OCI-LY7 (cell line): ENCODE measurements at regions not wholly inside any gene's neighbourhood (a gene's known extent, or its start where the extent isn't known, plus 50 kb on each side); places are given as distances from the start of the nearest gene placed in this dataset.

Experiments
- BruUV-seq: library from RNA; stranded (reverse); fragments of 400-500 nt; replicated peaks from 2 replicates; lab custom pipeline; 2021; lab: Mats Ljungman, UMichigan
- CTCF ChIA-PET: fragments of 300-600 bp; sonication (Branson Sonifier 250); formaldehyde crosslinking; loops from one replicate; lab custom pipeline; 2022; ENCODE audit warnings: antibody characterized with exemption; ENCODE audit not compliant: unreplicated experiment; lab: Charles Lee
- POLR2A ChIA-PET: fragments of 300-600 bp; sonication (Branson Sonifier 250); formaldehyde crosslinking; loops from one replicate; lab custom pipeline; 2022; ENCODE audit warnings: antibody characterized with exemption; lab: Charles Lee
- DNase-seq: peaks from one replicate; pipeline ENCODE4 v3.0.0-alpha.2; 2015; ENCODE audit warnings: low spot score
- H2AFZ ChIP-seq: fragments of 200-600 bp; sonication (generic), shearing (Covaris generic); 2 replicates; pipeline ENCODE4 v1.6.1; 2014; ENCODE audit warnings: mild to moderate bottlenecking, antibody characterized with exemption, low read length, moderate library complexity
- H3K27ac ChIP-seq: fragments of 200-600 bp; sonication (generic); 2 replicates; pipeline ENCODE4 v1.5.1; 2014; ENCODE audit warnings: mixed run types, low read depth, mild to moderate bottlenecking, moderate library complexity, low read length, inconsistent platforms; ENCODE audit not compliant: poor library complexity, severe bottlenecking
- H3K36me3 ChIP-seq: fragments of 200-600 bp; sonication (generic); 2 replicates; pipeline ENCODE4 v1.6.1; 2014; ENCODE audit warnings: mild to moderate bottlenecking, antibody characterized with exemption, low read length, moderate library complexity, mixed read lengths; ENCODE audit not compliant: insufficient read depth
- H3K4me1 ChIP-seq: fragments of 200-600 bp; sonication (generic); 2 replicates; pipeline ENCODE4 v1.5.1; 2014; ENCODE audit warnings: mild to moderate bottlenecking, low read length; ENCODE audit not compliant: insufficient read depth, poor library complexity, severe bottlenecking
- H3K4me2 ChIP-seq: fragments of 200-600 bp; sonication (generic); 2 replicates; pipeline ENCODE4 v1.6.1; 2014; ENCODE audit warnings: mild to moderate bottlenecking, low read length
- H3K4me3 ChIP-seq: fragments of 200-600 bp; sonication (generic); 2 replicates; pipeline ENCODE4 v1.5.1; 2014; ENCODE audit warnings: mild to moderate bottlenecking, low read depth, low read length; ENCODE audit not compliant: poor library complexity, severe bottlenecking
- H3K79me2 ChIP-seq: fragments of 200-600 bp; sonication (generic); 2 replicates; pipeline ENCODE4 v1.6.1; 2016; ENCODE audit warnings: low read depth, mild to moderate bottlenecking, low read length, moderate library complexity, mixed read lengths; ENCODE audit not compliant: insufficient read depth
- H3K9me2 ChIP-seq: fragments of 200-600 bp; sonication (generic); 2 replicates; pipeline ENCODE4 v1.6.1; 2016; ENCODE audit warnings: mild to moderate bottlenecking, low read length, mixed read lengths; ENCODE audit not compliant: insufficient read depth
- H3K9me3 ChIP-seq: fragments of 200-600 bp; sonication (generic); 2 replicates; pipeline ENCODE4 v1.6.1; 2014; ENCODE audit warnings: mild to moderate bottlenecking, mixed run types, low read length, mixed read lengths
- H4K20me1 ChIP-seq: fragments of 200-600 bp; sonication (generic); 2 replicates; pipeline ENCODE4 v1.6.1; 2014; ENCODE audit warnings: mild to moderate bottlenecking, antibody characterized with exemption, low read length, moderate library complexity, mixed read lengths; ENCODE audit not compliant: insufficient read depth
- EZH2phosphoT487 ChIP-seq: fragments of 200-600 bp; sonication (generic); IDR thresholded peaks from 2 replicates; pipeline ENCODE4 v1.6.1; 2018; ENCODE audit warnings: low read depth, borderline replicate concordance, mild to moderate bottlenecking, mixed run types, antibody characterized with exemption, low read length, moderate library complexity, mixed read lengths
- intact Hi-C: fragments of 100-400 bp; cut with micrococcal nuclease; formaldehyde crosslinking; loops from one replicate; pipeline ENCODE4 v1.10.0; 2022; ENCODE audit not compliant: unreplicated experiment
- TF ChIP-seq, protein P1 (sequence below): fragments of 200-600 bp; sonication (generic); conservative IDR thresholded peaks from 2 replicates; pipeline ENCODE4 v1.5.1; 2014; ENCODE audit warnings: mild to moderate bottlenecking, antibody characterized with exemption, low read length, moderate library complexity, mixed read lengths

DNA sequence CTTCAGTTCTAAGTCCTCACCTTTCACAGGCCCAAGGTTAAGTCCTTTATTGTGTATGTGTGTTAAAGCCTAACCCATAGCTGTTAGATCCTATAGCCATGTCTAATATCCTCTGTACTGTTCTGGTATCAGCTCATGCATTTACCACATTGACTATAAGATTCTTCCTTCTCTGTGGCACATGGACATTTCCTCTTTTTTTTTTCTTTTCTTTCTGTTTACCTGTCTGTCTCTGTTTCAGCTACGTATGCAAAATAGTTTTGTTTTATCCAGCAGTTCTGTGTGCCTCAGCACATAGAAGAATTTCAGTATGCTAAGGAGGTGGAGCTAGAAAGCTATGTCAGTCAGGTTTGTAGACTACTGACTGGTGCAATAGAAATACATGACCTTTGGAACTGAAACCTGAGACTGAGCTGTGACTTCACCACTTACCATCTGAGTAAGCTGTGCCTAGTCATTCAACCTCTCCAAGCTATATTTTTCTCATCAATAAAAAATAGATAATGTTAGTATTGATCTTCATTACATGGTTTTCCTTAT lies 155.6 kb upstream of the VLDLR start:
- Histone ChIP-seq H3K4me3 (no peak overlapping the region), H3K36me3 (no peaks in the 10 kb centered on the region), H3K9me3 (no peaks in the 10 kb centered on the region), H3K4me2 (no peak overlapping the region), H2AFZ (no peak overlapping the region), H4K20me1 (no peaks in the 10 kb centered on the region), H3K27ac (no peak overlapping the region), H3K9me2 (no peaks in the 10 kb centered on the region), H3K79me2 (no peaks in the 10 kb centered on the region), H3K4me1 (no peaks in the 10 kb centered on the region)
- intact Hi-C loops, result no loop called here
- no peak for DNase-seq
- TF ChIP-seq, protein P1, sequence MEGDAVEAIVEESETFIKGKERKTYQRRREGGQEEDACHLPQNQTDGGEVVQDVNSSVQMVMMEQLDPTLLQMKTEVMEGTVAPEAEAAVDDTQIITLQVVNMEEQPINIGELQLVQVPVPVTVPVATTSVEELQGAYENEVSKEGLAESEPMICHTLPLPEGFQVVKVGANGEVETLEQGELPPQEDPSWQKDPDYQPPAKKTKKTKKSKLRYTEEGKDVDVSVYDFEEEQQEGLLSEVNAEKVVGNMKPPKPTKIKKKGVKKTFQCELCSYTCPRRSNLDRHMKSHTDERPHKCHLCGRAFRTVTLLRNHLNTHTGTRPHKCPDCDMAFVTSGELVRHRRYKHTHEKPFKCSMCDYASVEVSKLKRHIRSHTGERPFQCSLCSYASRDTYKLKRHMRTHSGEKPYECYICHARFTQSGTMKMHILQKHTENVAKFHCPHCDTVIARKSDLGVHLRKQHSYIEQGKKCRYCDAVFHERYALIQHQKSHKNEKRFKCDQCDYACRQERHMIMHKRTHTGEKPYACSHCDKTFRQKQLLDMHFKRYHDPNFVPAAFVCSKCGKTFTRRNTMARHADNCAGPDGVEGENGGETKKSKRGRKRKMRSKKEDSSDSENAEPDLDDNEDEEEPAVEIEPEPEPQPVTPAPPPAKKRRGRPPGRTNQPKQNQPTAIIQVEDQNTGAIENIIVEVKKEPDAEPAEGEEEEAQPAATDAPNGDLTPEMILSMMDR, result no peak
- no peak for TF ChIP-seq EZH2phosphoT487
- POLR2A ChIA-PET, result interaction anchor here (0.6 kb wide), 1 partner anchor 799 kb away, joined by 3 read pairs; no protein-coding TSS in a partner anchor
- no TSS peak for BruUV-seq
- CTCF ChIA-PET, result no interaction called here

DNA sequence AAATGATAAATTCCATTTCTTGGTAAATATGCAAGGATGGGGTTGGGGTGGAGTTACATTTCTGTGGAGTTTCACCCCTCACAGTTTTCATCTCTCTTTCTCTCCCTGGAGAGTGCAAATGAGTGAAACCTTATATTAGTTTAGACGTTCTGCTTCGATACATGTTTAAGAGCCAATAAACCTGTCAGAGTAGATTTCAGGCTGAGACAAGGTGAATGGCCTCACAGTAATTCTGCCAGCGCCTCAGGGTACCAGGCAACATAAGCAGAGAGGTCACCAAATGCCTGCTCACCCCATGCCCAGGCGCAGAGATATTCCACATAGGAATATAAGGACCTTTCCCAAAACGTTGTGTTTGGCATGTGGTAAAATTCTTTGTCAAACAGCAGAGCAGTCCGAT lies 154.9 kb upstream of the VLDLR start:
- Histone ChIP-seq H3K4me1 (no peaks in the 10 kb centered on the region), H3K9me3 (no peaks in the 10 kb centered on the region), H3K4me3 (no peak overlapping the region), H2AFZ (no peak overlapping the region), H3K9me2 (no peaks in the 10 kb centered on the region), H3K79me2 (no peaks in the 10 kb centered on the region), H3K4me2 (no peak overlapping the region), H3K27ac (no peak overlapping the region), H3K36me3 (no peaks in the 10 kb centered on the region), H4K20me1 (no peaks in the 10 kb centered on the region)
- no peak for DNase-seq
- no TSS peak for BruUV-seq
- intact Hi-C loops, result no loop called here
- ChIA-PET CTCF (no interaction called here), POLR2A (no interaction called here)
- TF ChIP-seq, protein P1, result no peak
- TF ChIP-seq EZH2phosphoT487, result no peak

DNA sequence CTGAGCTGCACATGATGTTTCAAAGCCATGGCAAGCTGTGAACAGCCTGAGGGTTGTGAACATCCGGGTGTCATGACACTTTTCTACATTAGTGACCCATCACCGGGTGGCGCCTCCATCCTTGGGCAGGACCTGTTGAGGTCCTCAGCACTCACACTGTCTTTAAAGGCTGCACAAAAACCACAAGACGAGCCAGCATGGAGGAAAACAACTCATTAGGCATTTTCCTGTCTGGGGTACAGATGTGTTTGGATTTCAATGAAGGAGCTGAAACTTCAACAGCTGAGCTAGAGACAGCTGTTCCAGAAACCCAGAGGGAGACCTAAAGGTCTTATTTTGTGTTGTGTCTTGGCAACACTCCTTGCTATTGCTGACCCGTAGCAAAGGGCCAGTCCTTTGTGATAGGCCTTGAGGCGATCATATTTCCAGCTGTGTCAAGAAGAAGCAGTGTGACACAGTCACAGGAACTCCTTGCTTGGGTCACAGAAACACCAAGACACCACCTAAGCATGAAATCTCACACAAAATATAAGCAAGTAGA lies 151.8 kb upstream of the VLDLR start:
- H3K9me2 ChIP-seq, result no peaks in the 10 kb centered on the region
- no peaks in the 10 kb centered on the region for H4K20me1 ChIP-seq
- intact Hi-C loops, result no loop called here
- DNase-seq, result peak; percentile 14
- no peaks in the 10 kb centered on the region for H3K9me3 ChIP-seq
- ChIA-PET POLR2A (interaction anchor here (0.8 kb wide), 1 partner anchor 368 kb away, joined by 3 read pairs; no protein-coding TSS in a partner anchor), CTCF (no interaction called here)
- no peak for TF ChIP-seq EZH2phosphoT487
- TF ChIP-seq, protein P1, result peak; percentile 50
- no TSS peak for BruUV-seq
- no peaks in the 10 kb centered on the region for H3K4me1 ChIP-seq
- no peak overlapping the region for H2AFZ ChIP-seq
- no peaks in the 10 kb centered on the region for H3K36me3 ChIP-seq
- no peaks in the 10 kb centered on the region for H3K79me2 ChIP-seq
- H3K4me3 ChIP-seq, result no peak overlapping the region
- H3K4me2 ChIP-seq, result no peak overlapping the region
- no peak overlapping the region for H3K27ac ChIP-seq
